LNCaP clone FGC (cell line): ENCODE measurements at regions not wholly inside any gene's neighbourhood (a gene's known extent, or its start where the extent isn't known, plus 50 kb on each side); places are given as distances from the start of the nearest gene placed in this dataset.

Source experiments
- DNase-seq: peaks from one replicate; pipeline ENCODE4 v3.0.0-alpha.2; 2011; ENCODE audit warnings: low read depth
- H3K4me3 ChIP-seq: 2 replicates; pipeline ENCODE4 v1.5.1; 2011; ENCODE audit warnings: mild to moderate bottlenecking, low read depth, low read length, control low read depth
- TF ChIP-seq, protein P1 (sequence below): IDR thresholded peaks from 2 replicates; pipeline ENCODE4 v1.5.1; 2012; ENCODE audit warnings: mild to moderate bottlenecking; ENCODE audit not compliant: control insufficient read depth, insufficient read depth; ENCODE audit errors: extremely low read depth

DNA sequence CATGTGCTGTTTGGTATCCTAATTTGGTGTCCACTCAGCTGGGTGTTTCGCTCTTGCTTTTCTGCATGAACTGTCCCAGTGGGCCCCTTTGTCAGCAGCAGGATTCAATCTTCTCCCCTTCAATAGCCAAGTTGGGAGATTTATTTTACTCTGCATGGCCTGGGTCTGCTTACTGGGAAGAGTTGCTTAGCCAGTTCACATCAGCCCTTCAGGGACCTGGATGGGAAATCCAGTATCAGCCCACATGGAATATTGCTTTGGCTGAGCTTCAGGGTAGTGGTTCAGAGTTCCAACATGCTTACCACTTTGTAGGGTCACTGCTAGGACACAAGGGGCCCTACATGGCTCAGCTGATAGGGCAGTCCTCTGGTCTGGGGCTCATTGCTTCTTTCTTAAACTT, 93.0 kb upstream of the BOC start:
- TF ChIP-seq, protein P1, sequence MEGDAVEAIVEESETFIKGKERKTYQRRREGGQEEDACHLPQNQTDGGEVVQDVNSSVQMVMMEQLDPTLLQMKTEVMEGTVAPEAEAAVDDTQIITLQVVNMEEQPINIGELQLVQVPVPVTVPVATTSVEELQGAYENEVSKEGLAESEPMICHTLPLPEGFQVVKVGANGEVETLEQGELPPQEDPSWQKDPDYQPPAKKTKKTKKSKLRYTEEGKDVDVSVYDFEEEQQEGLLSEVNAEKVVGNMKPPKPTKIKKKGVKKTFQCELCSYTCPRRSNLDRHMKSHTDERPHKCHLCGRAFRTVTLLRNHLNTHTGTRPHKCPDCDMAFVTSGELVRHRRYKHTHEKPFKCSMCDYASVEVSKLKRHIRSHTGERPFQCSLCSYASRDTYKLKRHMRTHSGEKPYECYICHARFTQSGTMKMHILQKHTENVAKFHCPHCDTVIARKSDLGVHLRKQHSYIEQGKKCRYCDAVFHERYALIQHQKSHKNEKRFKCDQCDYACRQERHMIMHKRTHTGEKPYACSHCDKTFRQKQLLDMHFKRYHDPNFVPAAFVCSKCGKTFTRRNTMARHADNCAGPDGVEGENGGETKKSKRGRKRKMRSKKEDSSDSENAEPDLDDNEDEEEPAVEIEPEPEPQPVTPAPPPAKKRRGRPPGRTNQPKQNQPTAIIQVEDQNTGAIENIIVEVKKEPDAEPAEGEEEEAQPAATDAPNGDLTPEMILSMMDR, result no peak
- H3K4me3 ChIP-seq, result no peak overlapping the region

GRCh38 chr3:113124256-113124830, 87.0 kb upstream of the BOC start:
- no peak overlapping the region for H3K4me3 ChIP-seq
- DNase-seq, result no peak
- TF ChIP-seq, protein P1, result no peak

More for the DNA sequence above, 93.0 kb upstream of the BOC start:
- no peak for DNase-seq

- DNase-seq, result no peak
- TF ChIP-seq, protein P1, result no peak
- no peak overlapping the region for H3K4me3 ChIP-seq
Measured at GRCh38 chr3:113125951-113126350, 85.4 kb upstream of the BOC start.

DNA sequence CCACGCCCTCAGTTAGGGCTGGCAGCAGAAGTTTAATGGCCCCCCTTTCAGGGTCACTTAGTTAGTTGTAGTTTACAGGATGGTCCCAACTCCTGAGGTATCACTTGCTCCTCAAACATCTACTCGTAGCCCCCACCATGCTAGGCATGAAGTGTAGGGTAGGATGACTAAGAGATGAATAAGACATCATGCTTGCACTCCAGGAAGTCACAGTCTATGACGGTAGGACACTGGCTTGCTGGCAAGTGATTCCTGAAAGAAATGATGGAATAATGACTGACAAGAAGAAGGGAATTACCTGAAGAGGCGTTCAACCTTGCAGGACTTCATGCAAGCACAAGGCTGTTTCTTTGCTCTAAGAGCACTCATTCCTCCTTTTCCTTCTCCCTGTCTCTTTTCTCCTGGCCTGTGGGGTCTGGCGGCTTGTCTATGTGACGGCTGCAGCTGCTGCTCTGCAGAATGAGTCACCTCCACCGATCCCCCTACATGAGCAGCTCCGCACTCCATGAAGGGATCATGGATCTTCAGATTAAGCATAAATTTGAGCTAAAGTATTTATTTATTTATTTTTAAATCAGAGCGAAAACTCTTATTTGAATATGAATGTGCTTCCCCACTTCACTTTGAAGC, 82.9 kb upstream of the BOC start:
- TF ChIP-seq, protein P1, result no peak
- no peak for DNase-seq

GRCh38 chr3:113129168-113129567, 82.2 kb upstream of the BOC start:
- no peak for DNase-seq
- TF ChIP-seq, protein P1, result no peak
- H3K4me3 ChIP-seq, result no peak overlapping the region

More for the DNA sequence above, 82.9 kb upstream of the BOC start:
- no peak overlapping the region for H3K4me3 ChIP-seq

DNA sequence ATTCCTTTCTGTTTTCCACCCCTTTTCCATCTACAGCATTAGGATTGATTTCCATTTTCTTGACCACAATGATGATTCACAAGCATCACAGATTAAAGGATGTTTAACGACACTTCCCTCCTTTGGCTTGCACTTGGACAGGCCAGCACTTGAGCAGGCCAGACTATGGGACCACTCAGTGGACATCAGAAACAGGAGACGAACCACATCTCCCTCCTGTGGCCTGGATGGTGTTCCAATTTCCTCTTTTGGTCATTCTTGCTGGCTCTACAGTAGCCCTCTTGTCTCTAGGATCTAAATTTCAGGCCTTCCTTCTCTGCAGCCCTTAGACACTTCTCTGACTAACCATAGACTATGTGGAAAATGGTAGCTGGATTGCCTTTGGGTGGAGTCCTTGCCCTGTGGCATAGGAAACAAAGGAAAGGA, 78.8 kb upstream of the BOC start:
- H3K4me3 ChIP-seq, result no peak overlapping the region
- no peak for DNase-seq
- TF ChIP-seq, protein P1, result no peak

DNA sequence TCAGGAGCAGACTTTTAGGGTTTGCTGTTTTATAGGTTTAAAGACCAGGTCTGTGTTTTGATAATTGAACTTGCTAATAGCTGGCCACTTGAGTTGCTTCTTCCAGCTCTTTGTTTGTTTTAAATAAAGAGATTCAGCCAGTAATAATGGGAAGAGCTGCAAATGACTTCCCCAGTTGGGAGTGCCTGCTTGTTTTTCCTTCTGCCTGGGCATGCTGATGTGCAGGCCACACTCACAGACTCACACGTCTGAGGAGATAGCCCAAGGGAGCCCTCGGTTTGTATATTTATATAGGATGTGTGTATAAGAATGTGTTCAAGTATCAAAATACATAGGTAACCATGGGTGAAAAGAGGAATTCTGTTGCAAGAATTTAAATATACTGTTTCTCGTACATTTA, 78.2 kb upstream of the BOC start:
- no peak overlapping the region for H3K4me3 ChIP-seq
- DNase-seq, result no peak
- TF ChIP-seq, protein P1, result no peak
